22Rv1 (cell line): ENCODE measurements at regions not wholly inside any gene's neighbourhood (a gene's known extent, or its start where the extent isn't known, plus 50 kb on each side); places are given as distances from the start of the nearest gene placed in this dataset.

ENCODE experiments used
- ZFX ChIP-seq: fragments of 450-650 bp; IDR thresholded peaks from 2 replicates; pipeline ENCODE4 v1.6.1; 2017; ENCODE audit warnings: antibody characterized with exemption, borderline replicate concordance
- TF ChIP-seq, protein P1 (sequence below): fragments of 450-650 bp; IDR thresholded peaks from 2 replicates; pipeline ENCODE4 v1.5.1; 2017; ENCODE audit warnings: mild to moderate bottlenecking

DNA sequence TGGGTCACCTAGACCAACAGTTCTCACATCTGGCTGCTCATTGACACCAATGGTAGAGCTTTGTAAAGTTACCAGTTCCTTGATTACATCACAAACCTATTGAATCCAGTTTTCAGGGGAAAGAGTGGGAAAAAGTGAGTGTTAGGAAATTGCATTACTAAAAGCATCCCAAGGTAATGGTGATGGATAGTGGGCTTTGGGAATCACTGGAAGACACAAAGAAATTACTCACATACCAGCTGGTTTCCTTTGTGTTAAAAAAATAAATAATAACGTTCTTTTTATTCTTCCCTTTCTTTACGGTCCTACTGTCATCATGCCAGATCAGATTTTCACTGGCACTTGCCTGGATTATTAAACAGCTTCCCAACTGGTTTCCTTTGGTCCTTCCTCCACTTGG is 370.7 kb downstream of the RFPL4B start:
- TF ChIP-seq, protein P1, sequence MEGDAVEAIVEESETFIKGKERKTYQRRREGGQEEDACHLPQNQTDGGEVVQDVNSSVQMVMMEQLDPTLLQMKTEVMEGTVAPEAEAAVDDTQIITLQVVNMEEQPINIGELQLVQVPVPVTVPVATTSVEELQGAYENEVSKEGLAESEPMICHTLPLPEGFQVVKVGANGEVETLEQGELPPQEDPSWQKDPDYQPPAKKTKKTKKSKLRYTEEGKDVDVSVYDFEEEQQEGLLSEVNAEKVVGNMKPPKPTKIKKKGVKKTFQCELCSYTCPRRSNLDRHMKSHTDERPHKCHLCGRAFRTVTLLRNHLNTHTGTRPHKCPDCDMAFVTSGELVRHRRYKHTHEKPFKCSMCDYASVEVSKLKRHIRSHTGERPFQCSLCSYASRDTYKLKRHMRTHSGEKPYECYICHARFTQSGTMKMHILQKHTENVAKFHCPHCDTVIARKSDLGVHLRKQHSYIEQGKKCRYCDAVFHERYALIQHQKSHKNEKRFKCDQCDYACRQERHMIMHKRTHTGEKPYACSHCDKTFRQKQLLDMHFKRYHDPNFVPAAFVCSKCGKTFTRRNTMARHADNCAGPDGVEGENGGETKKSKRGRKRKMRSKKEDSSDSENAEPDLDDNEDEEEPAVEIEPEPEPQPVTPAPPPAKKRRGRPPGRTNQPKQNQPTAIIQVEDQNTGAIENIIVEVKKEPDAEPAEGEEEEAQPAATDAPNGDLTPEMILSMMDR, result no peak
- no peak for TF ChIP-seq ZFX
